ENCODE measurements at regions not wholly inside any gene's neighbourhood (a gene's known extent, or its start where the extent isn't known, plus 50 kb on each side); places are given as distances from the start of the nearest gene placed in this dataset.

GRCh38 chr5:97694091-97694490, 511.0 kb upstream of the RIOK2 start:
- Histone ChIP-seq H3K79me1 (ENCODE audit: low read depth in 1 of 2, low read length in 2 of 2) (no peaks in the 10 kb centered on the region), H4K5ac (ENCODE audit: low read depth, low read length) (no peak overlapping the region), H3K36me3 (ENCODE audit: control insufficient read depth, insufficient read depth, low read length) (no peaks in the 10 kb centered on the region), H2AK5ac (ENCODE audit: low read depth, low read length) (no peak overlapping the region), H3K4me2 (ENCODE audit: low read depth, low read length) (no peak overlapping the region), H3K9me1 (ENCODE audit: insufficient read depth, low read length) (no peaks in the 10 kb centered on the region), H3K4me1 (ENCODE audit: control insufficient read depth, insufficient read depth, low read length) (no peaks in the 10 kb centered on the region), H2BK5ac (ENCODE audit: low read depth, low read length, poor library complexity, severe bottlenecking) (no peak overlapping the region), H3K23ac (ENCODE audit: low read depth, low read length) (no peak overlapping the region), H2BK120ac (ENCODE audit: low read depth, low read length) (no peak overlapping the region), H3K56ac (ENCODE audit: extremely low read depth, insufficient read depth, low read length) (no peak overlapping the region), H3K9ac (ENCODE audit: low read depth, low read length) (no peak overlapping the region), H2BK20ac (ENCODE audit: low read depth, low read length) (no peak overlapping the region), H2AFZ (replicated peaks; ENCODE audit: low read length, poor library complexity) (no peak overlapping the region), H4K8ac (ENCODE audit: low read depth in 2 of 2, low read length in 2 of 2) (no peak overlapping the region), H3K18ac (ENCODE audit: low read depth, low read length) (no peak overlapping the region), H3K4ac (ENCODE audit: low read depth, low read length) (no peak overlapping the region), H4K20me1 (ENCODE audit: insufficient read depth, low read length) (no peaks in the 10 kb centered on the region), H3K27me3 (ENCODE audit: control insufficient read depth, insufficient read depth, low read length) (no peaks in the 10 kb centered on the region), H3K27ac (ENCODE audit: insufficient read depth, low read length) (no peak overlapping the region), H3K4me3 (ENCODE audit: insufficient read depth, low read depth, low read length) (no peak overlapping the region), H3K14ac (replicated peaks; ENCODE audit: low read depth, low read length) (no peak overlapping the region), H3K9me3 (ENCODE audit: control insufficient read depth, insufficient read depth, low read length) (no peaks in the 10 kb centered on the region), H4K91ac (ENCODE audit: insufficient read depth, low read depth, low read length) (no peak overlapping the region), H2BK15ac (ENCODE audit: low read depth, low read length) (no peak overlapping the region), H2AK9ac (replicated peaks; ENCODE audit: low read depth, low read length, poor library complexity) (no peak overlapping the region)
- intact Hi-C loops (cut with micrococcal nuclease), result no loop called here
- CTCF ChIA-PET, result no interaction called here
- POLR2A ChIA-PET (ENCODE audit: unreplicated experiment), result no interaction called here
- no peak for ATAC-seq (ENCODE audit: low read depth)
- no CpG with 5 or more reads among the region's 4 CpGs for WGBS, 2 experiments (ENCODE audit: extremely low coverage in 2 of 2, insufficient read length in 1 of 2)
- dilution Hi-C loops (cut with HindIII; ENCODE audit: low sequenced_read_pairs, unreplicated experiment), result no loop called here
- in situ Hi-C loops (cut with MboI; ENCODE audit: low sequenced_read_pairs), result no loop called here
- no peak for DNase-seq
- TF ChIP-seq MAZ (IDR thresholded peaks at IDR 0.05; ENCODE audit: borderline replicate concordance, low read depth, low read length) (no peak), SMC3 (IDR thresholded peaks at IDR 0.05; ENCODE audit: low read depth, low read length) (no peak), RAD21 (IDR thresholded peaks at IDR 0.05; ENCODE audit: low read length) (no peak), NFE2L2 (IDR thresholded peaks at IDR 0.05; ENCODE audit: low read depth, low read length) (no peak), ELK1 (IDR thresholded peaks at IDR 0.05; ENCODE audit: borderline replicate concordance, low read depth, low read length) (no peak), CEBPB (IDR thresholded peaks at IDR 0.05; ENCODE audit: low read depth, low read length) (no peak), MAFK (IDR thresholded peaks at IDR 0.05; ENCODE audit: low read depth, low read length) (no peak), MXI1 (IDR thresholded peaks at IDR 0.05; ENCODE audit: borderline replicate concordance, low read depth, low read length) (no peak), POLR2A (IDR thresholded peaks at IDR 0.05; ENCODE audit: low read depth, low read length) (no peak), BHLHE40 (IDR thresholded peaks at IDR 0.05; ENCODE audit: low read depth, low read length) (no peak), CHD1 (IDR thresholded peaks at IDR 0.05; ENCODE audit: low read depth, low read length) (no peak), RFX5 (IDR thresholded peaks at IDR 0.05; ENCODE audit: low read depth, low read length) (no peak), FOS (IDR thresholded peaks at IDR 0.05; ENCODE audit: low read depth, low read length) (no peak), USF2 (IDR thresholded peaks at IDR 0.05; ENCODE audit: low read depth, low read length) (no peak), CTCF (conservative IDR thresholded peaks at IDR 0.05; ENCODE audit: low read depth, low read length) (no peak), RCOR1 (IDR thresholded peaks at IDR 0.05; ENCODE audit: insufficient replicate concordance, low read length) (no peak)
- BruUV-seq (replicated peaks), result no TSS peak
